ENCODE measurements at regions not wholly inside any gene's neighbourhood (a gene's known extent, or its start where the extent isn't known, plus 50 kb on each side); places are given as distances from the start of the nearest gene placed in this dataset.

DNA sequence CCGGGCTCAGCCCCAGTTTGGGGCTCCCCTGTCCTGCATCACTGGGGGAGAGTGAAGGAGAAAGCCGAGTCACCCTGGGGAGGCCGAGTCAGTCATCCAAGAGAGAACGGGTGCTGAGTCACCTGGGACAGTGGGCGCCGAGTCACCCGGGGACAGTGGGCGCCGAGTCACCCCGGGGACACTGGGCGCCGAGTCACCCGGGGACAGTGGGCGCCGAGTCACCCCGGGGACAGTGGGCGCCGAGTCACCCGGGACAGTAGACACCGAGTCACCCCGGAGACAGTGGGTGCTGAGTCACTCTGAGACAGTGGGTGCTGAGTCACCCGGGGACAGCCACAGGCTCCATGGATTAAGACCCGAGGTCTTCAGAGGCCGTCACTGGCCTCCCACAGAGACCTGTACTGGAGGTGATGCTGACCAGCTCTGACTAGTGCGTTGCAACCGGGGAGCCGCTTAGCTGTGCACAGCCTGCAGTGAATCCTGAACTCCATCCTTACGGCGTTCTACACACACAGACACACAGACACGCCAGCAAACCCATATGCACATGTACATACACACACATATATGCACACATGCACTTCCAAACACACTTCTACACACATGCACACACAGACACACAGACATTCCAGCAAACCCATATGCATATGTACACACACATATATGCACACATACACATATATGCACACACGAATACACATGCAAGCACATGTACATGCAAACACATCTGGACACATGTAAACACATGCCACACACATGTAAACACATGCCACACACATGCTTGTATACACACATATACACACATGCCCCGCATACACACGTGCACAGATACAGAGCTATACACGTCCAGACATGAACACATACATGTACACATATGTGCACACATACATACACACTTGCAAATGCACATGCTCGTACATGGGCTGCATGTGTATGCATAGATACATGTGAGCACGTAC is 64.9 kb upstream of the GALNT9 start (continued):
- TF ChIP-seq ZNF555 (tag by site-specific recombination; conservative IDR thresholded peaks at IDR 0.05) (no peak), TCF7L2 (IDR thresholded peaks at IDR 0.05; ENCODE audit: borderline replicate concordance, low read depth, low read length) (no peak), ZNF701 (tag by site-specific recombination; IDR thresholded peaks at IDR 0.05) (no peak), ZNF571 (tag by site-specific recombination; IDR thresholded peaks at IDR 0.05) (no peak), TRIM28 (IDR thresholded peaks at IDR 0.05; ENCODE audit: borderline replicate concordance, low read length) (no peak), ZNF837 (tag by site-specific recombination; IDR thresholded peaks at IDR 0.05) (no peak), ZNF558 (tag by site-specific recombination; IDR thresholded peaks at IDR 0.05) (no peak), ZNF621 (tag by site-specific recombination; IDR thresholded peaks at IDR 0.05) (no peak), ZNF114 (tag by site-specific recombination; IDR thresholded peaks at IDR 0.05) (no peak), BCL11B (tag by site-specific recombination; IDR thresholded peaks at IDR 0.05; ENCODE audit: low read depth) (no peak), ZNF610 (tag by site-specific recombination; IDR thresholded peaks at IDR 0.05; ENCODE audit: borderline replicate concordance) (no peak), ZNF501 (tag by site-specific recombination; IDR thresholded peaks at IDR 0.05) (no peak), ZNF416 (tag by site-specific recombination; IDR thresholded peaks at IDR 0.05) (no peak), GLIS1 (tag by site-specific recombination; IDR thresholded peaks at IDR 0.05) (0 out of 2 replicates have a peak, but pooled peaks have one; percentile 17), FEZF1 (tag by site-specific recombination; IDR thresholded peaks at IDR 0.05) (no peak)
- TF ChIP-seq, protein P1, sequence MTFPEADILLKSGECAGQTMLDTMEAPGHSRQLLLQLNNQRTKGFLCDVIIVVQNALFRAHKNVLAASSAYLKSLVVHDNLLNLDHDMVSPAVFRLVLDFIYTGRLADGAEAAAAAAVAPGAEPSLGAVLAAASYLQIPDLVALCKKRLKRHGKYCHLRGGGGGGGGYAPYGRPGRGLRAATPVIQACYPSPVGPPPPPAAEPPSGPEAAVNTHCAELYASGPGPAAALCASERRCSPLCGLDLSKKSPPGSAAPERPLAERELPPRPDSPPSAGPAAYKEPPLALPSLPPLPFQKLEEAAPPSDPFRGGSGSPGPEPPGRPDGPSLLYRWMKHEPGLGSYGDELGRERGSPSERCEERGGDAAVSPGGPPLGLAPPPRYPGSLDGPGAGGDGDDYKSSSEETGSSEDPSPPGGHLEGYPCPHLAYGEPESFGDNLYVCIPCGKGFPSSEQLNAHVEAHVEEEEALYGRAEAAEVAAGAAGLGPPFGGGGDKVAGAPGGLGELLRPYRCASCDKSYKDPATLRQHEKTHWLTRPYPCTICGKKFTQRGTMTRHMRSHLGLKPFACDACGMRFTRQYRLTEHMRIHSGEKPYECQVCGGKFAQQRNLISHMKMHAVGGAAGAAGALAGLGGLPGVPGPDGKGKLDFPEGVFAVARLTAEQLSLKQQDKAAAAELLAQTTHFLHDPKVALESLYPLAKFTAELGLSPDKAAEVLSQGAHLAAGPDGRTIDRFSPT (tag by site-specific recombination; IDR thresholded peaks at IDR 0.05), result peak; percentile 47; the same call in 1 of the 2 replicates

DNA sequence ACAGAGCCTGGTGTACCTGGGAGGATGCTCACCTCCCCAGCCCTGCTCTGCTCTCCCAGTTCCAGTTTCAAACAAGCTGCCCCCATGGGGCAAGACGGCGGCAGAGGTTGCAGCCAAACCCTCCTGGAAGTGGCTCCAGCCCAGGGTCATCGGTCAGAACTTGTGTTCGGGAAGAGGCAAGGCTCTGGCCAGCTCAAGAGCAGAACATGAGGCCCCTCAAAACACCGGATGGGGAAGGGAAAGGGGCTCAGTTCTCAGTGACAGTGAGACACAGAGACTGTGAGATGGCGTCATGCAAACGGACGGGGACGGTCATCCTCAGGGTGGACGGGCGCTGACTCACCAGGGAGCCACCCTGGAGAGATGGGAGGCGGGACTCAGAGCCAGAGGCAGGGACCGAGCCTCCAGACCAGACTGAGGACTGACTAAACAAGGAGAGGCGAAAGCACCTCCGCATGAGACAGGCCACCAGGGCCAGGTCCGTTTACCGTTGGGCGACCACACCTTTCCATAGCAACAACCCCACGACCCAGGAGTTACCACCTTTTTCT is 63.9 kb upstream of the GALNT9 start:
- ChIA-PET CTCF (no interaction called here), POLR2A (no interaction called here)
- H3K36me3 ChIP-seq (ENCODE audit: control insufficient read depth in 2 of 2, insufficient read depth in 1 of 2, low read length in 2 of 2), result no peaks in the 10 kb centered on the region
- TF ChIP-seq, protein P2, sequence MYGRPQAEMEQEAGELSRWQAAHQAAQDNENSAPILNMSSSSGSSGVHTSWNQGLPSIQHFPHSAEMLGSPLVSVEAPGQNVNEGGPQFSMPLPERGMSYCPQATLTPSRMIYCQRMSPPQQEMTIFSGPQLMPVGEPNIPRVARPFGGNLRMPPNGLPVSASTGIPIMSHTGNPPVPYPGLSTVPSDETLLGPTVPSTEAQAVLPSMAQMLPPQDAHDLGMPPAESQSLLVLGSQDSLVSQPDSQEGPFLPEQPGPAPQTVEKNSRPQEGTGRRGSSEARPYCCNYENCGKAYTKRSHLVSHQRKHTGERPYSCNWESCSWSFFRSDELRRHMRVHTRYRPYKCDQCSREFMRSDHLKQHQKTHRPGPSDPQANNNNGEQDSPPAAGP (tag by site-specific recombination; IDR thresholded peaks at IDR 0.05), result peak; percentile 75
- TF ChIP-seq GLIS1 (tag by site-specific recombination; IDR thresholded peaks at IDR 0.05), result 0 out of 2 replicates have a peak, but pooled peaks have one; percentile 7
- TF ChIP-seq KLF1 (tag by site-specific recombination; IDR thresholded peaks at IDR 0.05), result 0 out of 2 replicates have a peak, but pooled peaks have one; percentile 36
- TF ChIP-seq ZSCAN30 (tag by site-specific recombination; IDR thresholded peaks at IDR 0.05), result no peak
- TF ChIP-seq ZNF596 (tag by site-specific recombination; IDR thresholded peaks at IDR 0.05), result no peak
- TF ChIP-seq ZNF776 (tag by site-specific recombination; IDR thresholded peaks at IDR 0.05; ENCODE audit: borderline replicate concordance), result no peak
- TF ChIP-seq, protein P3, sequence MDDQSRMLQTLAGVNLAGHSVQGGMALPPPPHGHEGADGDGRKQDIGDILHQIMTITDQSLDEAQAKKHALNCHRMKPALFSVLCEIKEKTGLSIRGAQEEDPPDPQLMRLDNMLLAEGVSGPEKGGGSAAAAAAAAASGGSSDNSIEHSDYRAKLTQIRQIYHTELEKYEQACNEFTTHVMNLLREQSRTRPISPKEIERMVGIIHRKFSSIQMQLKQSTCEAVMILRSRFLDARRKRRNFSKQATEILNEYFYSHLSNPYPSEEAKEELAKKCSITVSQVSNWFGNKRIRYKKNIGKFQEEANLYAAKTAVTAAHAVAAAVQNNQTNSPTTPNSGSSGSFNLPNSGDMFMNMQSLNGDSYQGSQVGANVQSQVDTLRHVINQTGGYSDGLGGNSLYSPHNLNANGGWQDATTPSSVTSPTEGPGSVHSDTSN (CRISPR knock-in tag; IDR thresholded peaks at IDR 0.05), result no peak
- TF ChIP-seq ZNF600 (tag by site-specific recombination; IDR thresholded peaks at IDR 0.05), result peak; percentile 50; the same call in 1 of the 2 replicates
- no peak overlapping the region for H3K27ac ChIP-seq (ENCODE audit: extremely low read depth, low read depth, low read length)
- no peaks in the 10 kb centered on the region for H3K4me1 ChIP-seq (ENCODE audit: control insufficient read depth, insufficient read depth, low read length)
- H3K9me3 ChIP-seq (ENCODE audit: control insufficient read depth, insufficient read depth, low read depth, low read length), result no peaks in the 10 kb centered on the region
- H3K4me3 ChIP-seq (ENCODE audit: low read depth, low read length), result no peak overlapping the region

Data from HEK293 (cell line).